Activated CD8-positive, alpha-beta memory T cell treated with anti-CD3 and anti-CD28 coated beads, Interleukin-2, amount 10 ng/mL, durations not matched to agents 7 days and 5 days (primary cell): ENCODE measurements at regions not wholly inside any gene's neighbourhood (a gene's known extent, or its start where the extent isn't known, plus 50 kb on each side); places are given as distances from the start of the nearest gene placed in this dataset.

Experiments used
- ATAC-seq: fragments of 150-1000 bp; cut with Tn5 transposase; one replicate; pipeline ENCODE4 v1.10.0; 2021; ENCODE audit warnings: moderate library complexity
- CTCF ChIA-PET: fragments of 350-600 bp; sonication (Branson Sonifier 250); formaldehyde crosslinking; loops from one replicate; lab custom pipeline; 2021; ENCODE audit warnings: antibody characterized with exemption; lab: Charles Lee
- DNase-seq: peaks from one replicate; pipeline ENCODE4 v3.0.0-alpha.2; 2020
- H3K27ac Mint-ChIP-seq: one replicate; pipeline ENCODE4 v1.8.0; 2021; ENCODE audit warnings: mild to moderate bottlenecking, mixed read lengths
- H3K27me3 Mint-ChIP-seq: one replicate; pipeline ENCODE4 v1.8.0; 2021; ENCODE audit warnings: mixed read lengths
- H3K36me3 Mint-ChIP-seq: one replicate; pipeline ENCODE4 v1.8.0; 2021; ENCODE audit warnings: mild to moderate bottlenecking, mixed read lengths
- H3K4me1 Mint-ChIP-seq: one replicate; pipeline ENCODE4 v1.8.0; 2021; ENCODE audit warnings: mixed read lengths
- H3K4me3 Mint-ChIP-seq: one replicate; pipeline ENCODE4 v1.8.0; 2021; ENCODE audit warnings: mild to moderate bottlenecking, moderate library complexity, mixed read lengths
- H3K9me3 Mint-ChIP-seq: one replicate; pipeline ENCODE4 v1.8.0; 2022; ENCODE audit warnings: low read depth, mixed read lengths

GRCh38 chr5:77924081-77924480 lies 147.9 kb upstream of the TBCA start:
- no peak overlapping the region for H3K27ac Mint-ChIP-seq
- ATAC-seq: no peak
- CTCF ChIA-PET: no interaction called here
- H3K4me1 Mint-ChIP-seq: no peaks in the 10 kb centered on the region
- no peak for DNase-seq
- H3K9me3 Mint-ChIP-seq: no peaks in the 10 kb centered on the region
- H3K36me3 Mint-ChIP-seq: no peaks in the 10 kb centered on the region
- H3K4me3 Mint-ChIP-seq: no peak overlapping the region
- H3K27me3 Mint-ChIP-seq: peaks cover 26% of the 10 kb centered on the region

- Mint-ChIP-seq H3K4me3 (no peak overlapping the region), H3K27ac (no peak overlapping the region), H3K36me3 (no peaks in the 10 kb centered on the region), H3K9me3 (no peaks in the 10 kb centered on the region), H3K4me1 (no peaks in the 10 kb centered on the region), H3K27me3 (peaks cover 26% of the 10 kb centered on the region)
- no peak for ATAC-seq
- no peak for DNase-seq
- CTCF ChIA-PET: no interaction called here
Observed at GRCh38 chr5:77923666-77924065, 147.5 kb upstream of the TBCA start.

GRCh38 chr5:77921094-77921768 lies 145.1 kb upstream of the TBCA start:
- Mint-ChIP-seq H3K4me1 (no peaks in the 10 kb centered on the region), H3K36me3 (no peaks in the 10 kb centered on the region), H3K27ac (no peak overlapping the region), H3K27me3 (peaks cover 16% of the 10 kb centered on the region), H3K9me3 (no peaks in the 10 kb centered on the region), H3K4me3 (no peak overlapping the region)
- CTCF ChIA-PET: no interaction called here
- no peak for ATAC-seq
- DNase-seq: no peak

GRCh38 chr5:77920359-77921058 lies 144.4 kb upstream of the TBCA start:
- Mint-ChIP-seq H3K27me3 (peaks cover 12% of the 10 kb centered on the region), H3K4me3 (no peak overlapping the region), H3K4me1 (no peaks in the 10 kb centered on the region), H3K9me3 (no peaks in the 10 kb centered on the region), H3K27ac (no peak overlapping the region), H3K36me3 (no peaks in the 10 kb centered on the region)
- CTCF ChIA-PET: no interaction called here
- no peak for DNase-seq
- no peak for ATAC-seq

- H3K4me3 Mint-ChIP-seq: no peak overlapping the region
- no peaks in the 10 kb centered on the region for H3K36me3 Mint-ChIP-seq
- DNase-seq (no peak), ATAC-seq (no peak)
- no peak overlapping the region for H3K27ac Mint-ChIP-seq
- no peaks in the 10 kb centered on the region for H3K9me3 Mint-ChIP-seq
- H3K27me3 Mint-ChIP-seq: peaks cover 24% of the 10 kb centered on the region
- CTCF ChIA-PET: no interaction called here
- H3K4me1 Mint-ChIP-seq: no peaks in the 10 kb centered on the region
Observed at GRCh38 chr5:77915346-77915745, 139.2 kb upstream of the TBCA start.

- DNase-seq: no peak
- Mint-ChIP-seq H3K27ac (no peak overlapping the region), H3K36me3 (no peaks in the 10 kb centered on the region), H3K9me3 (no peaks in the 10 kb centered on the region), H3K4me3 (no peak overlapping the region), H3K4me1 (no peaks in the 10 kb centered on the region), H3K27me3 (peaks cover 35% of the 10 kb centered on the region)
- no peak for ATAC-seq
- CTCF ChIA-PET: no interaction called here
Observed at GRCh38 chr5:77912721-77913120, 136.6 kb upstream of the TBCA start.

- Mint-ChIP-seq H3K36me3 (no peaks in the 10 kb centered on the region), H3K27ac (no peak overlapping the region), H3K27me3 (peaks cover 39% of the 10 kb centered on the region), H3K4me1 (no peaks in the 10 kb centered on the region), H3K4me3 (no peak overlapping the region), H3K9me3 (no peaks in the 10 kb centered on the region)
- no peak for DNase-seq
- ATAC-seq: no peak
- CTCF ChIA-PET: no interaction called here
Observed at GRCh38 chr5:77910602-77911188, 134.6 kb upstream of the TBCA start.

GRCh38 chr5:77909237-77909636 lies 133.1 kb upstream of the TBCA start:
- Mint-ChIP-seq H3K4me3 (no peak overlapping the region), H3K36me3 (no peaks in the 10 kb centered on the region), H3K27me3 (peaks cover 46% of the 10 kb centered on the region), H3K9me3 (no peaks in the 10 kb centered on the region), H3K4me1 (no peaks in the 10 kb centered on the region), H3K27ac (no peak overlapping the region)
- DNase-seq (no peak), ATAC-seq (no peak)
- CTCF ChIA-PET: no interaction called here

GRCh38 chr5:77908787-77909186 lies 132.6 kb upstream of the TBCA start:
- ATAC-seq (no peak), DNase-seq (no peak)
- Mint-ChIP-seq H3K36me3 (no peaks in the 10 kb centered on the region), H3K27ac (no peak overlapping the region), H3K9me3 (no peaks in the 10 kb centered on the region), H3K27me3 (peaks cover 45% of the 10 kb centered on the region), H3K4me1 (no peaks in the 10 kb centered on the region), H3K4me3 (no peak overlapping the region)
- CTCF ChIA-PET: no interaction called here

GRCh38 chr5:77907786-77908185 lies 131.6 kb upstream of the TBCA start:
- Mint-ChIP-seq H3K4me3 (no peak overlapping the region), H3K9me3 (no peaks in the 10 kb centered on the region), H3K36me3 (no peaks in the 10 kb centered on the region), H3K4me1 (no peaks in the 10 kb centered on the region), H3K27ac (no peak overlapping the region), H3K27me3 (peaks cover 40% of the 10 kb centered on the region)
- CTCF ChIA-PET: interaction anchor here (0.6 to 0.7 kb wide), 2 partner anchors 742 to 877 kb away, joined by 3 to 4 read pairs; no protein-coding TSS in a partner anchor
- ATAC-seq: no peak
- DNase-seq: no peak

- H3K36me3 Mint-ChIP-seq: no peaks in the 10 kb centered on the region
- no peaks in the 10 kb centered on the region for H3K9me3 Mint-ChIP-seq
- peaks cover 32% of the 10 kb centered on the region for H3K27me3 Mint-ChIP-seq
- CTCF ChIA-PET: no interaction called here
- DNase-seq (no peak), ATAC-seq (no peak)
- H3K4me3 Mint-ChIP-seq: no peak overlapping the region
- no peaks in the 10 kb centered on the region for H3K4me1 Mint-ChIP-seq
- H3K27ac Mint-ChIP-seq: no peak overlapping the region
Observed at GRCh38 chr5:77906806-77907205, 130.7 kb upstream of the TBCA start.

- Mint-ChIP-seq H3K36me3 (no peaks in the 10 kb centered on the region), H3K4me3 (no peak overlapping the region), H3K9me3 (no peaks in the 10 kb centered on the region), H3K27me3 (peaks cover 21% of the 10 kb centered on the region), H3K27ac (no peak overlapping the region), H3K4me1 (no peaks in the 10 kb centered on the region)
- DNase-seq: no peak
- CTCF ChIA-PET: no interaction called here
- no peak for ATAC-seq
Observed at GRCh38 chr5:77904362-77904761, 128.2 kb upstream of the TBCA start.

- CTCF ChIA-PET: no interaction called here
- Mint-ChIP-seq H3K36me3 (no peaks in the 10 kb centered on the region), H3K4me3 (no peak overlapping the region), H3K4me1 (no peaks in the 10 kb centered on the region), H3K27me3 (peaks cover 13% of the 10 kb centered on the region), H3K27ac (no peak overlapping the region), H3K9me3 (no peaks in the 10 kb centered on the region)
- ATAC-seq: no peak
- DNase-seq: no peak
Observed at GRCh38 chr5:77900691-77901090, 124.6 kb upstream of the TBCA start.

- CTCF ChIA-PET: no interaction called here
- Mint-ChIP-seq H3K4me1 (no peaks in the 10 kb centered on the region), H3K36me3 (no peaks in the 10 kb centered on the region), H3K27ac (no peak overlapping the region), H3K27me3 (peaks cover 6% of the 10 kb centered on the region), H3K9me3 (no peaks in the 10 kb centered on the region), H3K4me3 (no peak overlapping the region)
- no peak for DNase-seq
- no peak for ATAC-seq
Observed at GRCh38 chr5:77898385-77898784, 122.2 kb upstream of the TBCA start.
